Testis (tissue), 2 donors: ENCODE measurements at regions not wholly inside any gene's neighbourhood (a gene's known extent, or its start where the extent isn't known, plus 50 kb on each side); places are given as distances from the start of the nearest gene placed in this dataset.

Experiments
- POLR2A ChIP-seq: fragments of 450-650 bp; IDR thresholded peaks from one replicate; pipeline ENCODE4 v1.6.1; 2017; ENCODE audit warnings: antibody characterized with exemption, mild to moderate bottlenecking, moderate library complexity
- TF ChIP-seq, protein P1 (sequence below), 3 experiments: fragments of 450-650 bp in 2 of 3; fragments of 200-600 bp in 1 of 3; sonication (generic) in 1 of 3; IDR thresholded peaks; one replicate each; pipeline ENCODE4 v1.5.1; 2016 to 2019; ENCODE audit warnings: antibody characterized with exemption in 3 of 3, mild to moderate bottlenecking in 2 of 3, moderate library complexity in 1 of 3

DNA sequence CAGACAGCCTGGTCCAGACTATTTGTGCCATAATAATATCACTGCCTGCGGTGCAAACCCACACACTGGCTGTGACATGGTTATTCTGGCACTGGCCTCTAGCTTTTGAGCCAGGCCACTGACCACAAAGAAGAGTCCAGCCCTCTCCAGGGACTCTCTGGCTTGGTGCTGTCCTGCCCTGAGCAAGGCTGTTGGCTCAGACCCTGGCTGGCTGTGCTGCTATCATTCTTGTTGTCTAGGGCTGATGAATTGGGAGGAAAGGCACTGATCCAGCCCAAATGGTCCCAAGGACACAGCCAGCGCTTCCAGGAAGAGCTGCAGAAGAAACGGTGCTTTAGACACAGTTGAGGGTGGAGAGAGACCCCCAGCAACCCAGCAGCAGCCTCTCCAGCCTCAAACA is 80.8 kb downstream of the TMEM130 start:
- TF ChIP-seq, protein P1, sequence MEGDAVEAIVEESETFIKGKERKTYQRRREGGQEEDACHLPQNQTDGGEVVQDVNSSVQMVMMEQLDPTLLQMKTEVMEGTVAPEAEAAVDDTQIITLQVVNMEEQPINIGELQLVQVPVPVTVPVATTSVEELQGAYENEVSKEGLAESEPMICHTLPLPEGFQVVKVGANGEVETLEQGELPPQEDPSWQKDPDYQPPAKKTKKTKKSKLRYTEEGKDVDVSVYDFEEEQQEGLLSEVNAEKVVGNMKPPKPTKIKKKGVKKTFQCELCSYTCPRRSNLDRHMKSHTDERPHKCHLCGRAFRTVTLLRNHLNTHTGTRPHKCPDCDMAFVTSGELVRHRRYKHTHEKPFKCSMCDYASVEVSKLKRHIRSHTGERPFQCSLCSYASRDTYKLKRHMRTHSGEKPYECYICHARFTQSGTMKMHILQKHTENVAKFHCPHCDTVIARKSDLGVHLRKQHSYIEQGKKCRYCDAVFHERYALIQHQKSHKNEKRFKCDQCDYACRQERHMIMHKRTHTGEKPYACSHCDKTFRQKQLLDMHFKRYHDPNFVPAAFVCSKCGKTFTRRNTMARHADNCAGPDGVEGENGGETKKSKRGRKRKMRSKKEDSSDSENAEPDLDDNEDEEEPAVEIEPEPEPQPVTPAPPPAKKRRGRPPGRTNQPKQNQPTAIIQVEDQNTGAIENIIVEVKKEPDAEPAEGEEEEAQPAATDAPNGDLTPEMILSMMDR (IDR thresholded peaks at IDR 0.05), result no peak
- TF ChIP-seq POLR2A, result no peak
